Thyroid gland (tissue), 4 donors: ENCODE measurements at regions not wholly inside any gene's neighbourhood (a gene's known extent, or its start where the extent isn't known, plus 50 kb on each side); places are given as distances from the start of the nearest gene placed in this dataset.

Experiments used
- POLR2A ChIP-seq, 2 donors: fragments of 450-650 bp; IDR thresholded peaks; one replicate each; pipeline ENCODE4 v1.6.1; 2017; ENCODE audit warnings: antibody characterized with exemption in 2 of 2, mild to moderate bottlenecking in 2 of 2, moderate library complexity in 1 of 2
- TF ChIP-seq, protein P1 (sequence below), 6 experiments: fragments of 200-600 bp in 3 of 6; fragments of 450-650 bp in 3 of 6; sonication (generic) in 3 of 6; IDR thresholded peaks; one replicate each; pipeline ENCODE4 v1.5.1; 2016 to 2019; ENCODE audit warnings: antibody characterized with exemption in 6 of 6, mild to moderate bottlenecking in 2 of 6, inconsistent platforms in 1 of 6, moderate library complexity in 1 of 6

DNA sequence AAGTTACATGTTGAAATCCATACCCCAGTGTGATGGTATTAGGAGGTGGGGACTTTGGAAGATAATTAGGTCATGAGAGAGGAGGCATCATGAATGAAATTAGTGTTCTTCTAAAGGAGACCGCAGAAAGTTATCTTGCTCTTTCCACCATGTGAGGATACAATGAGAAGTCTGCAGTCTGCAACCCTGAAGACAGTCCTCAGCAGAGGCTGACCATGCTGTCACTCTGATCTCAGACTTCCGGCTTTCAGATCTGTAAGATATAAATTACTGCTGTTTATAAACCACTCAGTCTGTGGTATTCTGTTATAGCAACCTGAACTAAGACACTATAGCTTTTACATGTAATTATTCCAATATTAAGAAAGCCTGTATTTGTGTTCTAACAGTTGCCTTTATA lies 116.7 kb upstream of the CES5A start:
- no peak for TF ChIP-seq POLR2A (IDR thresholded peaks at IDR 0.05)
- TF ChIP-seq, protein P1, sequence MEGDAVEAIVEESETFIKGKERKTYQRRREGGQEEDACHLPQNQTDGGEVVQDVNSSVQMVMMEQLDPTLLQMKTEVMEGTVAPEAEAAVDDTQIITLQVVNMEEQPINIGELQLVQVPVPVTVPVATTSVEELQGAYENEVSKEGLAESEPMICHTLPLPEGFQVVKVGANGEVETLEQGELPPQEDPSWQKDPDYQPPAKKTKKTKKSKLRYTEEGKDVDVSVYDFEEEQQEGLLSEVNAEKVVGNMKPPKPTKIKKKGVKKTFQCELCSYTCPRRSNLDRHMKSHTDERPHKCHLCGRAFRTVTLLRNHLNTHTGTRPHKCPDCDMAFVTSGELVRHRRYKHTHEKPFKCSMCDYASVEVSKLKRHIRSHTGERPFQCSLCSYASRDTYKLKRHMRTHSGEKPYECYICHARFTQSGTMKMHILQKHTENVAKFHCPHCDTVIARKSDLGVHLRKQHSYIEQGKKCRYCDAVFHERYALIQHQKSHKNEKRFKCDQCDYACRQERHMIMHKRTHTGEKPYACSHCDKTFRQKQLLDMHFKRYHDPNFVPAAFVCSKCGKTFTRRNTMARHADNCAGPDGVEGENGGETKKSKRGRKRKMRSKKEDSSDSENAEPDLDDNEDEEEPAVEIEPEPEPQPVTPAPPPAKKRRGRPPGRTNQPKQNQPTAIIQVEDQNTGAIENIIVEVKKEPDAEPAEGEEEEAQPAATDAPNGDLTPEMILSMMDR (IDR thresholded peaks at IDR 0.05), result no peak
